HG02571 (cell line): ENCODE measurements at regions not wholly inside any gene's neighbourhood (a gene's known extent, or its start where the extent isn't known, plus 50 kb on each side); places are given as distances from the start of the nearest gene placed in this dataset.
"Not testable (repeated sequence)": the region's sequence is repeated elsewhere in the genome, so short reads cannot be mapped to it uniquely, and the experiment has no call there.

ENCODE experiments used
- ATAC-seq: cut with Tn5 transposase; IDR thresholded peaks from one replicate; pipeline ENCODE4 v1.9.1; 2021; ENCODE audit warnings: mild to moderate bottlenecking, moderate library complexity; ENCODE audit not compliant: unreplicated experiment

GRCh38 chr6:26720663-26721218, 61.2 kb upstream of the ZNF322 start:
- ATAC-seq, result not testable (repeated sequence)

GRCh38 chr6:26730019-26730766, 70.6 kb upstream of the ZNF322 start:
- not testable (repeated sequence) for ATAC-seq

DNA sequence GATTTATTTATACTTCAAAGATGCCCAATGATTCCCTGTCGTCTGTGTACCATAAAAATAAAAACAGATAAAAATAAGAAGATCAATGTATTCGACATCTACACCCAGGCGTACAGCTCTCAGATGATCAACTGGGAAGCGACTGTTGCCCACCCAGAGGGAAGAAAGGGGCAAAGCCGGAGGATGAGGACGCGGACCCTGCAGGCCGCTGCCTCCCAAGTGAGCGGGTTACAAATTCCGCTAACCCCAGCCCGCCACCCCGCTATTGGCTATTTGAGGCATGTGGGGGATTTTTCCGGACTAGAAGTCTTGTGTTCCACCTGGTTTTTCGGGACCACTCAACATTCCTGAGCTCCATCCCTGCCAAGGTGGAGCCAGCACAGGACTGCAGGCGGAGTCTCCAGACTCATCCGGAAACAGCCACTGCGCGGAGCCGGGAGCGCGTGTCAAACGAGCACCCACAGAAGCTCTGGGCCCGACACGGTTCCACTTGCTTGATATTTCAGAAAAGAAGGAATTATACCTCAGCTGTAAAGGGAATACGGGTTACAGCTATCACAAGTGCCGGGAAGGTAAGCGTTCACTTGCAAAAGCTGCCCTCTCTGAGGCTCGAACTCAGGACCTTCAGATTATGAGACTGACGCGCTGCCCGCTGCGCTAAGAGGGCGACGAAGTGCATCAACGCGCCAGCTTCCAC, 75.4 kb upstream of the ZNF322 start:
- ATAC-seq, result not testable (repeated sequence)

DNA sequence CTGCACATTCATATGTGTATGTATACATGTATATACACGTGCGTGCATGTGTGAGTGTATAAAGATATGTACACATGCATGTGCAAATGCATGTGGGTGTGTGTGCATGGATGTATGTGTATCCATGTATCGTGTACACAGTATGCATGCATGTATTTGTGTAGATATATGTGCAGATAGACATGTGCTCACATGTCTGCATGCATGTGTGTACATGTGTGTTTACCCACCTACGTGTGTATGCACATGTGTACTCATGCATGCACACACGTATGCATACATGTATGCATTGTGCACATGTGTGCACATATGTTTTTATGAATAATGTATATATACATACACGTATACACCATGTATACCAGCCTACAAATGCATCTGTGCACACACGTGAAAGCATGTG, 80.3 kb upstream of the ZNF322 start:
- ATAC-seq, result no peak

GRCh38 chr6:26743157-26743821, 83.7 kb upstream of the ZNF322 start:
- ATAC-seq, result no peak

DNA sequence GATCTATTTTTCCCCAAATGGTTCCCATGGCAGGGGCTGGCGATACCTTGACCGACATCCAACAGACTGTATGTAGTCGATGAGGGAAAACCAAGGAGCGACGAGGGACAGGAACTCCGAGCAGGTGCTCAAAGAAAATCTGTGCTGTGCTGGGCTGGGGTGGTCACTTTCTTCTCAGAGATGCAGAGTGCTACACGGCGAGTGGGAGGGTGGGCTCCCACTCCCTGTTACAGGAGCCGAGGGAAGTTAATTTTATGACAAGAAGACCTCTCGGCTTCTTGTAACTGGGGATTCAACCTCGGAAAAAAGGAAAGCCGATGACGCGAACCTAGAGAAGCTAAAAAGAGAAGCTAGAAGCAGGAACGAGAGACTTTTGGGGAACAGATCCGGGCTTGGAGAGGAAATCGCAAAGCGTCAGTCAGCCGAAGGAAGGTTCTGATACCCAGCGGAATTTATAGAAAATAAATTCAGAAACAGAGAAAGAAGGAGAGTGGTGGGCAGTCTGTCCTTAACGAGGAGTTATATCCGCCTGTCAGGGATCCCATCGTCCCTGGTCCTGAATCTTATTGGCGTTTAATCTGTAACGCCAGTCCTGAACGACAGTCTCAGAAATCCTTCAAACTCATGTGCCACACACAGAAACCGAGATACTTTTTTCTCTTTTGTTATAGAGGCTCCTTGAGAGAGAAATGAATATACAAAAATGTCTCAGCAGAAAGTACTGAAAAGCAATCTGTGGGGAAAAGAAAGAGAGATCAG, 84.6 kb upstream of the ZNF322 start:
- no peak for ATAC-seq

- not testable (repeated sequence) for ATAC-seq
Measured at GRCh38 chr6:26744837-26745282, 85.3 kb upstream of the ZNF322 start.

GRCh38 chr6:26745964-26746363, 86.4 kb upstream of the ZNF322 start:
- not testable (repeated sequence) for ATAC-seq

GRCh38 chr6:26749126-26749758, 89.7 kb upstream of the ZNF322 start:
- ATAC-seq, result not testable (repeated sequence)

DNA sequence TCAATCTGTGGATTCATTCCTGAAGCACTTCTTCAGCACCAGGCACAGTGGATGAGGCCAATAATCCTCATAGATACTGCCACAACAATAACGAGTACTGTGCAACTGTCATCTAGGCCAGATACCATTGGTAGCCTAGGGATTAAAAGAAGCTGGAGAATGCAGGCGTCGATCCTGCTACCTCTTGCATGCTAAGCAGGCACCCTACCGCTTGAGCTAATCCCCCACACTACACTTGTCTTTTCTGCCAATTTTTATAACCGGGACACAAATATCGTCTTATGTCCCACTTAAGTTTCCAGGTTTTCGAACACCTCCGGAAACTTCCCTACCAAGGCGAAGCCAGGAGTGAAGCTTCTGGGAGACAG, 90.2 kb upstream of the ZNF322 start:
- ATAC-seq, result not testable (repeated sequence)

DNA sequence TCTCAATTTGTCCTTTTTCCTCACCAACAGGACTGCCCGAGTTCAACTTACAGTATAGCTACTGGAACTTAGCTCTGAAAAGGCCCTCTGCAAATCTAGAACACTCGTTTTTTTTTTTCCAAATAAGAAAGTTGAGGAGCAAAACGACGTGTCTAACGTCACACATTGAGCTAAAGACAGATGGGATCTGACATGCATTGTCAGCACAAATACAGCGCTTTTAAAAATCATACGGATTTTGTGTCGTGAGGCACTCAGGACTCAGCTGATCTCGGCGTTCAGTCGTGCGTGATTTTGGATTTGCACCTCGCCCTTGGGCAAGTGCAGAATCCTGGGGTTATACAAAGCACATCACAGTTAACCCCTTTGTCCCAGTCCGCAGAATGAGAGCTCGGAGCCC, 94.7 kb upstream of the ZNF322 start:
- no peak for ATAC-seq

DNA sequence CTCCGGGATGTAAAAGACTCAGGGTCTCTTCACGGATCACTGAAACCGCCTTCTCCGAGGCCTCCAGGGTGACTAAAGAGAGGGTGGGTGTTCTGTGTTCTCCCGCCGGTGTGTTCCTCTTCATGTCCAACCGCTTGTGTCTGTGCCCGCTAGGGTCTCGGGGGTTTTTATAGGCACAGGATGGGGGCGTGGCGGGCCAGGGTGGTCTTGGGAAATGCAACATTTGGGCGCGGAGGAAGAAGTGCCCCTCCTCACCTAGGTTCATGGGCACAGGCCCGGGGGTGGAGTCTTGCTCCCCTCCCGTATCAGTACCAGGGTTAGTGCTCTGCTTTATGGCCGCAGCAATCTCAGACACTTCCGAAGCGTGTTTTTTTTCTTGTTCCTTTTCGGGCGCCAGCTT, 95.3 kb upstream of the ZNF322 start:
- ATAC-seq, result not testable (repeated sequence)

DNA sequence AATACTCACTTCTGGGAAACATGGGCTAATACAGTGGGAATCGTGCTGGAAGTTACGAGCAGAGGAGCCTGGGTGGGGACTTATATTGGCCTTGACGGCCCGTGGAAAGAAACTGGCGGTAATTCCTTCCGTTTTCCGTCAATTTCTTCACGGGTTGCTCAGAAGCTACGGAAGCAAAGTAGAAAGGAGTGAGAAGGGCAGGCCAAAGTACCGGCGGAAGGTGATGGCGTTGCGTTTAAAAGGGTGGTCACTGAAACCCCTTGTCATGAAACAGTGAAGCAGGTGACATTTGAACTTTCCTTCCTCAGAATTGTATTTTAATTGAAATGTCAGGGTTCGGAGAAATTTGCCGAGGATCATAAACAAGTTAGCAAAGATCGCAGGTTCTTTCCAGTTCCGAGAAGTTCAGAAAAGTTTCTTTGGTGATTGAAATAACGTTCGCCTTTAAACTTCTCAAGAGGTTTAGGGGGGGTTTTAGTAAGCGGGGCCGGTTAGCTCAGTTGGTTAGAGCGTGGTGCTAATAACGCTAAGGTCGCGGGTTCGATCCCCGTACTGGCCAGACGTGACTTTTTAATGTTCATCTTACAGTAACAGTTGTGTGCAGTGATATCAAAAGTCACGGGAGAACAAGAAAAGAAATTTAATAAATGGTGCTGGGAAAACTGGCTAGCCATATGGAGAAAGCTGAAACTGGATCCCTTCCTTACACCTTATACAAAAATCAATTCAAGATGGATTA, 96.7 kb upstream of the ZNF322 start:
- not testable (repeated sequence) for ATAC-seq

DNA sequence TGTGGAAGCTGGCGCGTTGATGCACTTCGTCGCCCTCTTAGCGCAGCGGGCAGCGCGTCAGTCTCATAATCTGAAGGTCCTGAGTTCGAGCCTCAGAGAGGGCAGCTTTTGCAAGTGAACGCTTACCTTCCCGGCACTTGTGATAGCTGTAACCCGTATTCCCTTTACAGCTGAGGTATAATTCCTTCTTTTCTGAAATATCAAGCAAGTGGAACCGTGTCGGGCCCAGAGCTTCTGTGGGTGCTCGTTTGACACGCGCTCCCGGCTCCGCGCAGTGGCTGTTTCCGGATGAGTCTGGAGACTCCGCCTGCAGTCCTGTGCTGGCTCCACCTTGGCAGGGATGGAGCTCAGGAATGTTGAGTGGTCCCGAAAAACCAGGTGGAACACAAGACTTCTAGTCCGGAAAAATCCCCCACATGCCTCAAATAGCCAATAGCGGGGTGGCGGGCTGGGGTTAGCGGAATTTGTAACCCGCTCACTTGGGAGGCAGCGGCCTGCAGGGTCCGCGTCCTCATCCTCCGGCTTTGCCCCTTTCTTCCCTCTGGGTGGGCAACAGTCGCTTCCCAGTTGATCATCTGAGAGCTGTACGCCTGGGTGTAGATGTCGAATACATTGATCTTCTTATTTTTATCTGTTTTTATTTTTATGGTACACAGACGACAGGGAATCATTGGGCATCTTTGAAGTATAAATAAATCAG, 106.8 kb upstream of the ZNF322 start:
- ATAC-seq, result not testable (repeated sequence)

GRCh38 chr6:26770941-26771666, 111.6 kb upstream of the ZNF322 start:
- ATAC-seq, result not testable (repeated sequence)

DNA sequence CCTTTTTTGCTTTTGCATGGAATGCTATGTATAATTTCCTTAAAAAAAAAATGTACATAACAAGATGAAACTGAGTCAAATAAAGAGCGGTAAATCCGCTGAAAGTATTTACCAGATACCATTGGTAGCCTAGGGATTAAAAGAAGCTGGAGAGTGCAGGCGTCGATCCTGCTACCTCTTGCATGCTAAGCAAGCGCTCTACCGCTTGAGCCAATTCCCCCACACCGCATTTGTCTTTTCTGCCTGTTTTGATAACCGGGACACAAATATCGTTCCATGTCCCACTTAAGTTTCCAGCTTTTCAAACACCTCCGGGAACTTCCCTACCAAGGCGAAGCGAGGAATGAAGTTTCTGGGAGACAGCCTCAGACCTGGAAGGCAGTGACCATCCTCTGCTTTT, 113.9 kb upstream of the ZNF322 start:
- ATAC-seq, result not testable (repeated sequence)

DNA sequence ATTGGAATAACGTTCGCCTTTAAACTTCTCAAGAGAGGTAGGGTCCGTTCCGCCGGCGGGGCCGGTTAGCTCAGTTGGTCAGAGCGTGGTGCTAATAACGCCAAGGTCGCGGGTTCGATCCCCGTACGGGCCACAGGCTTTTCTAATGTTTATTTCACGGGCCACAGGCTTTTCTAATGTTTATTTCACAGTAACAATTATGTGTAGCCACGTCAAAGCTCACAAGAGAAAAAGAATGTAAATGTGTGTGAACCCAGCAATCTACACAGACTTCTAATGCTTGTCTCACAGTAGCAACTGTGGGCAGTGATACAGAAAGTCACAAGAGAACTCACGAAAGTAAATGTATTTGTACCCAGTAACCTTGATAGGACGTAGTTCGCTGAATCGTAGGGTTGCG, 121.0 kb upstream of the ZNF322 start:
- ATAC-seq, result not testable (repeated sequence)
